ENCODE measurements at regions not wholly inside any gene's neighbourhood (a gene's known extent, or its start where the extent isn't known, plus 50 kb on each side); places are given as distances from the start of the nearest gene placed in this dataset.

DNA sequence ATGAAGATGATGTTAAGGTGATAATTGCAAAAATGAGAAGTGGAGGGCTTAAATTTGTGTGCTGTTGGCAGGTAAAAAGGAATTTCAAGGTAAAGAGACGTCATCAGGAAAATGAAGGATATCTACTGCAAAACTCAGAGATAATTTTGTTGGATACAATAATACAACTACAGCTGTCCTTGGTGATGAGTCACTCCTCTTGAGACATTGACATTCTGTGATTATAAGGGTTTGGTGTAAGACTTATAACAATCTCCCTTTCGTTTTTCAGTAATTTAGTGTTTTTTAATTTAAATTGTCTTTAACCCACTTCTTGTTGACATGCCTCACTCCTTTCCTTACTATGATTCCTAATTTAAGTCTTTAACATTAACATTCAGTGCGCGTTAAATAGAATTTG is 1074.1 kb upstream of the SLIT2 start:
- DNase-seq (ENCODE audit: extremely low read depth, low read depth) = no peak
- TF ChIP-seq, protein P1, sequence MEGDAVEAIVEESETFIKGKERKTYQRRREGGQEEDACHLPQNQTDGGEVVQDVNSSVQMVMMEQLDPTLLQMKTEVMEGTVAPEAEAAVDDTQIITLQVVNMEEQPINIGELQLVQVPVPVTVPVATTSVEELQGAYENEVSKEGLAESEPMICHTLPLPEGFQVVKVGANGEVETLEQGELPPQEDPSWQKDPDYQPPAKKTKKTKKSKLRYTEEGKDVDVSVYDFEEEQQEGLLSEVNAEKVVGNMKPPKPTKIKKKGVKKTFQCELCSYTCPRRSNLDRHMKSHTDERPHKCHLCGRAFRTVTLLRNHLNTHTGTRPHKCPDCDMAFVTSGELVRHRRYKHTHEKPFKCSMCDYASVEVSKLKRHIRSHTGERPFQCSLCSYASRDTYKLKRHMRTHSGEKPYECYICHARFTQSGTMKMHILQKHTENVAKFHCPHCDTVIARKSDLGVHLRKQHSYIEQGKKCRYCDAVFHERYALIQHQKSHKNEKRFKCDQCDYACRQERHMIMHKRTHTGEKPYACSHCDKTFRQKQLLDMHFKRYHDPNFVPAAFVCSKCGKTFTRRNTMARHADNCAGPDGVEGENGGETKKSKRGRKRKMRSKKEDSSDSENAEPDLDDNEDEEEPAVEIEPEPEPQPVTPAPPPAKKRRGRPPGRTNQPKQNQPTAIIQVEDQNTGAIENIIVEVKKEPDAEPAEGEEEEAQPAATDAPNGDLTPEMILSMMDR (IDR thresholded peaks at IDR 0.05; ENCODE audit: low read depth, low read length) = no peak

DNA sequence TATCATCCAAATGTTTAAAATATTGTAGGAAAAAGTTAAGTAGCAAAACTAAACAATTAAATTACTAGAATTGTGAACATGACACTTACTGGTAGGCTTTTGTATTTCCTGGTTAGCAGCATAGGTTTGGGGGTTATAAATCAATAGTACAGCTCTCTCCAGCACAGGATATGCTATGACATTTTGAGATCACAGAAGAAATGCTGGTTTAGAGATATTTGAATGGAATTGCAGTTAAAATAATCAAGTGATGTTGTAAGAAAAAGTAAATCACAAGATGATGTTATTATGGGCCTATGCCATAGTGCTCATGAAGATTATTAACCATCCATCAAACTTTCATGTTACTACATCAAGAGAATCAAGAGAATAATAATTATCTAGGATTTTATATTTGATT is 1079.9 kb upstream of the SLIT2 start:
- TF ChIP-seq, protein P1 (IDR thresholded peaks at IDR 0.05; ENCODE audit: low read depth, low read length) = no peak

DNA sequence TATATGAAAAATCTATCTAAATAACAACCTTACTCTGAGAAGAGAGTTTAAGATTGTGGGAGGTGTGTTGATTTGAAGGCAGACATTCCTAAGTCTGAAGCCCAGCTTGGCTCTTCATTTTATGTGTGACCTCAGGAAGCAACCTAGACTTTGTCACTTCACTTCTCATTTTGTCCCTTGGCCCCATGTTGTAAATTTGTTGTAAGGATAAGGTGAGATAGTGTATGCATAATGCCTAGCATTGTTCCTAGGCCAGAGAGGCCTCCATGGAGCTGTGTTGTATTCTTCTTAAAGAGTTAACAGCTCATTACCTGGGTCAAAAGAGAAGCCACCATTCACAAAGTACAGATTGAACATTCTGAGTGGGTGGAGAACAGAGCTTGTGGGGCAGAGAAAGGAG is 1084.4 kb upstream of the SLIT2 start:
- TF ChIP-seq, protein P1 (IDR thresholded peaks at IDR 0.05; ENCODE audit: low read depth, low read length) = no peak

More for the DNA sequence above, 1079.9 kb upstream of the SLIT2 start:
- no peak for DNase-seq (ENCODE audit: extremely low read depth, low read depth)

DNA sequence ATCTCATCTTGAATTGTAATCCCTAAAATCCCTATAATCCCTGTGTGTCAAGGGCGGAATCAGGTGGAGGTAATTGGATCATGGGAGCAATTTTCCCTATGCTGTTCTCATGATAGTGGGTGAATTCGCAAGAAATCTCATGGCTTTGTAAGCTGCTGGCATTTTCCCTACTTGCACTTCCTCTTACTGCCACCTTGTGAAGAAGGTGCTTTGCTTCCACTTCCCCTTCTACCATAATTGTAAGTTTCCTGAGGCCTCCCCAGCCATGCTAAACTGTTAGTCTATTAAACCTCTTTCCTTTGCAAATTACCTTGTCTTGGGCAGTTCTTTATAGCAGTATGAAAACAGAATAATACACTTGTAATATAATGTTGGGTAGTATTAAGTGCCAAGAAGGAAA is 1087.4 kb upstream of the SLIT2 start:
- TF ChIP-seq, protein P1 (IDR thresholded peaks at IDR 0.05; ENCODE audit: low read depth, low read length) = no peak
- DNase-seq (ENCODE audit: extremely low read depth, low read depth) = no peak

More for the DNA sequence above, 1084.4 kb upstream of the SLIT2 start:
- DNase-seq (ENCODE audit: extremely low read depth, low read depth) = no peak

DNA sequence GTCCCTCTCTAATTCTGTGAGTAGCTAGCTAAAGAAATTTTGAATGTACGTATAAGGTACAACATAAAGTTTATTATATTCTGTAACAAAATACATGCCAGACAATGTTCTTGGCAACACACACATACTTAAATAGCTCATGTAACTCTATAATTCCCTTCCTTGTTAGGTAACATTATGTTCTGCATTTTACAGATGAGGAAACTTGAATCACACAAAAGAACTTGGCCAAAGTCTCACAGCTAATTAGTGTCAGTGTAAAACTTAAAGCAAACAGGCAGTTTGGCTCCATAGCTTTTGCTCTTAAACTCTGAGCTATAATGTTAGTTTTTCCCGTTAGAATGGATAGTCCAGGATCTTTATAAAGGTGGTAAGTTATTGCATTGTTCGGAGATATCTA is 1091.8 kb upstream of the SLIT2 start:
- TF ChIP-seq, protein P1 (IDR thresholded peaks at IDR 0.05; ENCODE audit: low read depth, low read length) = no peak
- DNase-seq (ENCODE audit: extremely low read depth, low read depth) = no peak

DNA sequence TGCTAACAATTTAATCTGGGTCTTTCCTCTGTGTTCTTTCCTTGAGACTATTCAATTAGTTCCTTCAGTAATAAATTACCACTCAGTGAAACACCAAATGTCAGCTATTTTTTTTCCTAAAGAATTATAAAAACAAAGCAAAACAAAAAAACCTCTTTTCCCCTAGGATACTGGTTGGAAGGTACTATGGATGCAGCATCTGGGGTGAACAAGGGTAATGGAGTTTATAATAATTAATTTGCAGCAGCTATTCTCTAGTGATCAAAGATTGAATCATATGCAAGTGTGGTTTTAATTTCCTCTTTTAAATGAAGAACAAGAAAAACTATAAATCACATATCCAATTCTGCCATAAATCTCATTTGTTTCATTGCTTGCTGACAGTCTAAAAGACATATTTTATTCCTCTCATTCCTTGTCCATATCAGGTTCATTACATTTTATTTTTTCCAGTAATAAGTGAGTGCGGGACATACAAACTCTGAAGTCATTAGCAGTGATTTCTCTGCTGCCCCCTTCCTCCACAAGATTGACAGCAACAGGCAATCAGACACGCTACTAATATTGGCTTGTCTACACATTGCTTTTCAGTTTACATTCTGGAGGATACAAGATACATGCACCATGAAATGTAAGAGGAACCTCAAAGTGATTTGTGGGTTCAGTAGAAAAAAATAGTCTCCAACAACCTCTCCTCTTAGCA is 1093.4 kb upstream of the SLIT2 start:
- TF ChIP-seq, protein P1 (IDR thresholded peaks at IDR 0.05; ENCODE audit: low read depth, low read length) = no peak
- no peak for DNase-seq (ENCODE audit: extremely low read depth, low read depth)

DNA sequence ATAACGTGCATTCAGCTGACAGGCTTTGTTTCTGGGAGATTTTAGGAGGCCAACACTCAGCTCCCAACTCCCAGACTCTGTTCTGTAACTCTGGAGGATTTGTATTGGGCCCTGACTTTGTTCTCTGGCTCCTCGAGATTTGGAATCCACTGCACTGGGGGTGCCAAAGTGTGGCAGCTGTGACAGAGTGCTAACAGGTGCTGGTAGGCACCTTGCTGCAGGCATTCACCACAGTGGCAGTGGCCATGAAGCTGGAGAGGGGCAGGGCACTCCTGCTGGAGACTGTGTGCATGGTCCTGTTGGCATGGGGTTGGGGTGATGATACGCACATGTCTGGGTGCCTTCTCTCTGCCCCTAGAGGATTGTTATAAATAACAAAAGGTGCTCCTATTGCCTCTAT is 1094.9 kb upstream of the SLIT2 start:
- no peak for DNase-seq (ENCODE audit: extremely low read depth, low read depth)
- TF ChIP-seq, protein P1 (IDR thresholded peaks at IDR 0.05; ENCODE audit: low read depth, low read length) = no peak

Measured in AG09319 (cell line).